HG03439 (cell line): ENCODE measurements at regions not wholly inside any gene's neighbourhood (a gene's known extent, or its start where the extent isn't known, plus 50 kb on each side); places are given as distances from the start of the nearest gene placed in this dataset.

ENCODE experiments used
- ATAC-seq: cut with Tn5 transposase; IDR thresholded peaks from one replicate; pipeline ENCODE4 v1.9.1; 2021; ENCODE audit warnings: mild to moderate bottlenecking, moderate library complexity; ENCODE audit not compliant: unreplicated experiment

GRCh38 chr1:199857516-199857915, 170.0 kb upstream of the NR5A2 start:
- no peak for ATAC-seq

- ATAC-seq: no peak
Measured at GRCh38 chr1:199858171-199858570, 169.3 kb upstream of the NR5A2 start.

- no peak for ATAC-seq
Measured at GRCh38 chr1:199858856-199859255, 168.7 kb upstream of the NR5A2 start.

- ATAC-seq: no peak
Measured at GRCh38 chr1:199859491-199859933, 168.0 kb upstream of the NR5A2 start.

- ATAC-seq: no peak
Measured at GRCh38 chr1:199861020-199861795, 166.3 kb upstream of the NR5A2 start.

GRCh38 chr1:199862047-199862446, 165.5 kb upstream of the NR5A2 start:
- ATAC-seq: no peak

GRCh38 chr1:199866210-199866617, 161.3 kb upstream of the NR5A2 start:
- ATAC-seq: no peak

GRCh38 chr1:199867601-199868000, 159.9 kb upstream of the NR5A2 start:
- ATAC-seq: no peak

- ATAC-seq: no peak
Measured at GRCh38 chr1:199868777-199869176, 158.7 kb upstream of the NR5A2 start.

- no peak for ATAC-seq
Measured at GRCh38 chr1:199875337-199875736, 152.2 kb upstream of the NR5A2 start.

GRCh38 chr1:199875856-199876255, 151.7 kb upstream of the NR5A2 start:
- no peak for ATAC-seq

- ATAC-seq: no peak
Measured at GRCh38 chr1:199877526-199878384, 149.8 kb upstream of the NR5A2 start.

- ATAC-seq: no peak
Measured at GRCh38 chr1:199878823-199879222, 148.7 kb upstream of the NR5A2 start.

GRCh38 chr1:199898654-199899053, 128.9 kb upstream of the NR5A2 start:
- no peak for ATAC-seq

GRCh38 chr1:199901341-199901740, 126.2 kb upstream of the NR5A2 start:
- no peak for ATAC-seq

- ATAC-seq: no peak
Measured at GRCh38 chr1:199907361-199907760, 120.1 kb upstream of the NR5A2 start.

- no peak for ATAC-seq
Measured at GRCh38 chr1:199909137-199909536, 118.4 kb upstream of the NR5A2 start.

GRCh38 chr1:199913318-199913717, 114.2 kb upstream of the NR5A2 start:
- ATAC-seq: no peak

- no peak for ATAC-seq
Measured at GRCh38 chr1:199914546-199914945, 113.0 kb upstream of the NR5A2 start.

- no peak for ATAC-seq
Measured at GRCh38 chr1:199918196-199918769, 109.2 kb upstream of the NR5A2 start.

GRCh38 chr1:199920635-199921034, 106.9 kb upstream of the NR5A2 start:
- no peak for ATAC-seq

- ATAC-seq: no peak
Measured at GRCh38 chr1:199929556-199929955, 98.0 kb upstream of the NR5A2 start.
